Amniotic stem cell (primary cell): ENCODE measurements at regions not wholly inside any gene's neighbourhood (a gene's known extent, or its start where the extent isn't known, plus 50 kb on each side); places are given as distances from the start of the nearest gene placed in this dataset.

ENCODE experiments used
- DNase-seq: peaks from one replicate; lab custom pipeline; 2025; lab: John Stamatoyannopoulos, UW

GRCh38 chr2:217336694-217337093 is 476.8 kb upstream of the TNP1 start:
- DNase-seq = no peak

- no peak for DNase-seq
Measured at GRCh38 chr2:217335341-217335966, 475.6 kb upstream of the TNP1 start.

DNA sequence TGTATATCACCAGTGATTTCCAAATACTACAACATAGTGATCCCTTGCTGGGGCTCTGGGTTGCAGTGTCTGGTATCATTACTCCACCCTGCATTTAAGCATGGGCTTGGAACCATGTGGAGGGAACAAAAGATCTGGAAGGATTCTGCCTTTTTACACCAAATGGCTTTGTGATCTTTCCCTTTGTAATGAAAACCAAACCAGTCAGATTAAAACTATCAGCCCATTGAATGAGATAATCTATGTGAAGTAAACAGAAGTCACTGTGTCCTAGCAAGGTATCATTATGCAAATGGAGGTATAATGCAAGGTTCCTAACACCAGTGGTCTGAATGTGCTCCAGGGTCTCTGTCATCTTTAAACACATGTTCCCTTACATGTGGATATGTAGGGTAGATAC is 474.7 kb upstream of the TNP1 start:
- DNase-seq = no peak

DNA sequence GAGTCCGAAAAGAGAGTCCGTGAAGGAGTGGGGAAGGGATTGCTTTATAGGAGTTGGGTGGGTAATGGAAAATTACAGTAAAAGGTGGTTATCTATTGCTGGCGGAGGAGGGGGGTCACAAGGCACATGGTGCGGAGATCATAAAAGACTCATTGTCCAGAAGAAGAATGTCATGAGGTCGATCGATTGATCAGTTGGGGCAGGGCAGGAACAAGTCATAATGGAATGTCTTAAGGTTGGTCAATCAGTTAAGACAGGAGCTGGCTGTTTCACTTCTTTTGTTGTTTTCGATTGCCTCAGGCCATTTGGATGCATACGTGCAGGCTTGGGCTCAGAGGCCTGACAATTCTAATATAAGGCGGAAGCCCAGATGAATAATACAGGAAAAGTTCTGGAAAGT is 473.0 kb upstream of the TNP1 start:
- no peak for DNase-seq

DNA sequence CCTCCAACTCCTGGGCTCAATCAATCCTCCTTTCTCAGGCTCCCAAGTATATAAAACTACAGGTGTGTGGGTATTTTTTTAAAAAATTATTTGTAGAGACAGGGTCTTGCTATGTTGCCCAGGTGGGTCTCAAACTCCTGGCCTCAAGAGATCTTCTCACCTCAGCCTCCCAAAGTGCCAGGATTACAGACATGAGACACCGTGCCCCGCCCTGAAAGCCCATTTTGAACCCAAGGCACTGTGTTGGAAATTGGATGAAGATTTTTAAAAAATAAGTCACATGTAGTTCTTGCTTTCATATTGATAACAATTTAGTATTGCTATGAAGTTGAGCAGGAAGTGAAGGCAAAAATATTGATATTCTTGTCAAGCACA is 472.5 kb upstream of the TNP1 start:
- DNase-seq = no peak

DNA sequence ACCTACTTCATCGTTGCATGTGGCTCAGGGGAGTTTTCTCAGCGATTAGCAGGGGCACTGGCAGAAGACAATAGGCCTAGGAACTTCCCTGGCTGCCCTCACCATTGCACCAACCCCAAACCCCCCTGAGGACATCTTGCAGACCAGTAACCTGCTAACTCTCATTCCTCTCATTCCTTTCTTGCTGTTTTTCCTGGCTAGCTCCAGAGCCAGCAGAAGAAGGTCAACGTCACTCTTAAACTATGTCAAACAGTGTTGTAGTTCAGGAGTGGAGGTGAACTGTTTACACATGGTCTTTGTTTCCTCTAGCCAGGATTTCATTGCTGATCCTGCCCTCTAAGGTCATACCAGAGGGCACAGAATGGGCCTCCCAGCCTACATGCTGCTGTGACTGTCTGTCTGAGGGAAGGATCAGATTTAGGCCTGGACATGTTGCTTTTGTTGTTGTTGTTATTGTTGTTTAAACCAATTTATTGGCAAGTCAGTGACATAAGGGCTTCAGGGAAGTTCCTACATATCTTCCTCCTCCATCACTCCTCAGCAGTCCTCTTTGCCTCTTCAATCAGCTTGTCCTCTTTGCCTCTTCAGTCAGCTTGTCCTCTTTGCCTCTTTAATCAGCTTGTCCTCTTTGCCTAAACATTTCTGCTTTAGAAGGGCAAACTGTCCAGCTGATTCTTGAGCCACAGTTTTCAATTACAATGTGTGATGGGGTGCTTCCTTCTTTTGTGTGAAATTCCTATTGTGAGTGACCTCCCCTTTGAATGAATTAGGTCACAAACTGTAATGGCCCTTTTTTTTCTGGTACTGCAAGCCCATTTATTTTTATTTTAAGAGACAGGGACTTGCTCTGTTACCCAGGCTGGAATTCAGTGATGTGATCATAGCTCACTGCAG is 471.9 kb upstream of the TNP1 start:
- DNase-seq = no peak

DNA sequence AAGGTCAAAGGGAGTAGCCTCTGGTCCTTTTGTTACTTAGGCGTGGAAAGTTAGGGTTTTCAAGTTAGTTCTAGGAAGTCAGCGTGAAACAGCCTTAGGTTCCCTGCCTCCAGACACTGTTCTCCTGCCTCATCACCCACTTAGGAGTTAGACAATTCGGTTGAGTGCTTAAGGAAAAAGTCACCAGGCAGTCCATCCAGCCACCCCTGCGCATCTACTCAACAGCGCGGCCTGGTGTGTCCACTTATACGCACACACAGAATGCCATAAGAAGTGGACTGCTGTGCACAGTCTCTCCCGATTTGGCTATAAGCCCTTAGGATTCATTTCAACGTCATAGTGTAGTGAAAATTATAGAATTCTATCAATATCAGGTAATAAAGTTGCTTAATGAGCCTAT is 470.8 kb upstream of the TNP1 start:
- no peak for DNase-seq

- DNase-seq = no peak
Measured at GRCh38 chr2:217329023-217329431, 469.2 kb upstream of the TNP1 start.

- no peak for DNase-seq
Measured at GRCh38 chr2:217328622-217328978, 468.7 kb upstream of the TNP1 start.

- DNase-seq = no peak
Measured at GRCh38 chr2:217327953-217328621, 468.2 kb upstream of the TNP1 start.

GRCh38 chr2:217326238-217327022 is 466.6 kb upstream of the TNP1 start:
- no peak for DNase-seq

DNA sequence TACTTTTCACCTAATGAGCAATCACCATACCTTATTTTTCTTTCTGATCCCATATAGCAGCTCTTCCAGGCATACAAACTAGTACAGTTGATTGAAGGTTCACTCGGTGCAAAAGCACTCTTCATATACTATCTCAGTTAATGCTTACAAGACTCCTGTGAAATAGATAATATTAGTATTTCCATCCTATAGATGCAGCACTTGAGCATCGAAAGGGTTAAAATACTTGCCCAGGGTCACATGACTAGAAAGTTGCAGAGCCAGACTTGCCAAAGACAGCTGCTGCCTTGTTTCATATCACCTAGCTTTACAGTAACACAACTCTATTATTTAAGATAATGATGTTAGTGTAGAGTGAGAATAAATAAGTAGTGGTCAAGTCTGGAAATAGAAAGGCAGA is 466.0 kb upstream of the TNP1 start:
- no peak for DNase-seq

DNA sequence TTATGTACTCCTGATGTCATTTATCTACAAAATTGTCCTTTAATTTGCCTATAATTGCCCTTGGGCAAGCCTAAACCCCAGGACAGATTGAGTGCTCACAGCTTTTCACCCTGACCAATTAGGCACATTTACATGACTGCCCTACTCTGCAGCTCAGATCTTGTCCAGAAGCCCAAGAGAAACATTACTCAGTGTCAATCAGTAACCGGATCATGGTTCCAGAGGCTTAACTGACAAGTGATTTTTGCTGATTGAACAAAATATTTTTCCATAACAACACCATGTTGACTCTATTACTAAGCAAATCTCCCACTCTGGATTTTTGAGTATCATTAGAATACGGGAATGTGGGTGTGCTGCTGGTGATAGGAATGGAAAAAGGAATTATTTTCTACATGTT is 465.4 kb upstream of the TNP1 start:
- no peak for DNase-seq

DNA sequence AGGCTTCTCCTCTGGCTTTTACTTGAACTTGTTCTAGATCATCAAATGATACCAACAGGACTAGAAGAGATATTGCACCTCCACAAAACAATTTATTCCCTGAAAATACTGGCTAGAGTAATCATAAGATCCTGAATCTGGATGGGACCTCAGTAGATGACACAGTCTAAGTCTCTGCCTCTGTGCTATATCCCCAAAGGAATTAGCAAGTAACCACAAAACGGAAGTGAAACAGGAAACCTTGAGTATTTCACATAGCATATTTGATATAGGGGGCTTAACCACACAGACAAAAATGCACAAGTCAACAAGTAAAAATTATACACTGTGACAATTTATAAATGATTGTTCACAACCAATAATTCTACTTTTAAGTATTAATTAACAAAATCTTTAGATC is 456.9 kb upstream of the TNP1 start:
- DNase-seq = no peak

GRCh38 chr2:217314021-217314460 is 454.2 kb upstream of the TNP1 start:
- DNase-seq = no peak

DNA sequence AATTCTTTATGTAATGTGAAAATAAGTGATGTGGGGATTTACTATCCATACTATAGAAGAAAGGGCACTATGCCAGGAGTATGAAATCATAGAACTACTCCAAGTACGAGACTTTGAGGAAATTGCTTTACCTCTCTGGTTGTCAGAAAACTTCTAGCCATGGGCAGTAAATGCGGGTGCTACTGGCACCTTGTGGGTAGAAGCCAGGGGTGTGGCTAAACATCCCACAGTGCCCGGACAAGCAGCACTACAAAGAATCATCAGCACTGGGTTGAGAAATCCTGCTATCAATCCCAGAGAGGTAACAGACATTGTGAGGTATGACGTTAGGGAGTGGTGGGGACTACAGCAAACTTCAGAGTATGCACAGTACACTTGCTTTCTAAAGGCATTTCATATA is 453.5 kb upstream of the TNP1 start:
- no peak for DNase-seq

GRCh38 chr2:217309056-217309455 is 449.2 kb upstream of the TNP1 start:
- no peak for DNase-seq

DNA sequence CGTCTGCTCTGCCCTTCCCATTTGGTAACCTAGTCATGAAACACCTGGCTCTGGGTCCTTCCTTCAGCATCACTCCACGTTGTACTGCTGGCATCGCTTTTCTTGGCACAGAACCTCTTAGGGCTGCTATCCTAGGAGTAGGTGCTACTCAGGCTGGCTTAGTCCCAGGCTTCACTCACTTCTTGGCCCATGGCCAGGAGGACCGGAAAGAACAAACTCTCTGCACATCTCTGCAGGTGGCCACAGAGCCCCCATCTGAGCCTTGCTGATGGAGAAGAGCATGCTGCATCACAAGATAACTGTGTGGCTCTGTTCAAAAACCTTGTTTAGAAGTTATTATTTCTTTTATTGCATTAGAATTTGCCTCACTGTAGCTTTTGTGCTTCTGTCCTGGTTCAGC is 447.2 kb upstream of the TNP1 start:
- no peak for DNase-seq

DNA sequence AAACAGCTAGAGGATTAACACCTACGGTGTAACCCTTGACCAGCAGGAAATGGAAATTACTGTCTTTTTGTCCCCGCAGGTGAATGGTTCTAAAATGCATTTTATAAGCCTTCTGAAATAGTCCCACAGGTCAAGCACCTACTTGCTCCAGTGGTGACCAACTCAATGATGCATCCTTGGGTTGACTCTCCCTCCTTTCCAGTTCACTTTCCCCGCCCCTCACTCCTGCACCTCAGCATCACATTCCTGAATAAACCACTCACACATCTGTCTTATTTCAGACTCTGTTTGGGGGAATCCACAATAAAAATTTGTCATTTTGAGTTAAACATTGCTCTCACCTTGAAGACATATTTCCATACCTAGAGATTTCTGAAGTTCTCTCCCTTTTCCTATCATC is 446.0 kb upstream of the TNP1 start:
- no peak for DNase-seq

GRCh38 chr2:217304582-217304981 is 444.7 kb upstream of the TNP1 start:
- no peak for DNase-seq

- DNase-seq = no peak
Measured at GRCh38 chr2:217302856-217303255, 443.0 kb upstream of the TNP1 start.

DNA sequence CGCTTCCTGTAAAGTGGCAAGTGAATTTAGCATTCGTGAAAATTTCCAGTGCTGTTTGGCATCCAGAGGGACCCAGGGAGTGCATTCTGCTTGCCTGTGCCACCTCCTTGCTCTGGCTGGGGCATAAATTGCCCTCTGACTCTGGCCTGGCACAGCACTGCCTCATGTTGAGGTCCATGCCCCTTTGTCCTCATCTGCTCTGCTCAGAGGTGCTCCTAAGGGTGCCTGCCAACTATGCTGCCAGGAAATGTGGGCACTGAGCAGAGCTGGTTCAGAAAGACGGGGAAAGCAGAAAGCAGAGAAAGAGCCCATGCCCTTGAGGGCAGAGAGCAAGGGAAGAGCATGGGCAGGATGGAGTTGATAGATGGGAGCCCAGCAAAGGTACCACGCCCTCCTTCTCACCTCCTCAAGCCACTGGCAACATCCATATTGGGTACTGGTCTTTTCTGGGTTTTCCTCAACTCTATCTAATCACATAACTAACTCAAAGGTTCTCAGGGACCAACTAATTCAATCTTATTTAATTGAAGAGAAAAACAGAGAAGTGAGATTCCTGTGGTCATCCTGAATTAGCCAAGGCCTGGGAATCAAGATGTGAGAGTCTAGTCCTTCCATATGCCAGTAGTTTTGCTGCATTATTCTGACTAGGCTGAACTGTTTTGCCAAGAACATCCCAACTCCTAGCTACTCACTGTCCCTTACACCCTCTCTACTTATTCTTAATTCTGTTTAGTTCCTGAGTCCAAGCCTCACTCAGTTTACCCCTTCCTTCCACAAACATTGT is 441.5 kb upstream of the TNP1 start:
- DNase-seq = no peak
